ENCODE measurements at regions not wholly inside any gene's neighbourhood (a gene's known extent, or its start where the extent isn't known, plus 50 kb on each side); places are given as distances from the start of the nearest gene placed in this dataset.

DNA sequence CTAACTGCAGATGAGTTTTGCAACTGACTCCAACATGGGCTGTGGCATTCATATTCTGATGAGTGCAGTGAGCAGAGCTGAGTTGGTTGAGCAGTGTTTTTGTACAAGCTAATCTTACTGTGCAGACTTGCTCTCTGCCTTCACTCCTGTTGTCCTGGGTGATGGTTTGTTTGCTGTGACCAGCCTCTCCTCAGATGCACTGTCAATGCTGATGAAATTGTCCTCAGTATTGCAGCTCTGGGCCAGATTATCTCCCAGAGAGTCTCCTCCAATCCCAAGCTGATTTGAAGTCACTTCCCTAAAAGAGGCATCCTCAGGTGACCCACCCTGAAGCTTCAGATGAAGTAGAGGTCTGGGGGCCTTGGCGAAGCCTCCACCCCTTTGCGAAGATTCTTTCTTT lies 581.8 kb downstream of the ACTL7B start:
- Histone ChIP-seq H3K9me3 (ENCODE audit: insufficient read depth, low read length) (no peaks in the 10 kb centered on the region), H3K36me3 (replicated peaks; ENCODE audit: low read depth, low read length) (no peaks in the 10 kb centered on the region), H3K27me3 (ENCODE audit: low read depth, low read length) (peaks cover 8% of the 10 kb centered on the region; the same call in 1 of the 2 replicates), H3K9ac (ENCODE audit: low read length) (no peak overlapping the region), H3K4me3 (ENCODE audit: low read length) (no peak overlapping the region), H2AFZ (ENCODE audit: low read depth, low read length) (no peak overlapping the region), H3K79me2 (ENCODE audit: low read length) (no peaks in the 10 kb centered on the region), H4K20me1 (ENCODE audit: insufficient read depth, low read length) (no peaks in the 10 kb centered on the region), H3K27ac (ENCODE audit: low read length) (no peak overlapping the region), H3K4me2 (ENCODE audit: low read length) (no peak overlapping the region), H3K4me1 (ENCODE audit: low read length) (no peaks in the 10 kb centered on the region)
- TF ChIP-seq, protein P1, sequence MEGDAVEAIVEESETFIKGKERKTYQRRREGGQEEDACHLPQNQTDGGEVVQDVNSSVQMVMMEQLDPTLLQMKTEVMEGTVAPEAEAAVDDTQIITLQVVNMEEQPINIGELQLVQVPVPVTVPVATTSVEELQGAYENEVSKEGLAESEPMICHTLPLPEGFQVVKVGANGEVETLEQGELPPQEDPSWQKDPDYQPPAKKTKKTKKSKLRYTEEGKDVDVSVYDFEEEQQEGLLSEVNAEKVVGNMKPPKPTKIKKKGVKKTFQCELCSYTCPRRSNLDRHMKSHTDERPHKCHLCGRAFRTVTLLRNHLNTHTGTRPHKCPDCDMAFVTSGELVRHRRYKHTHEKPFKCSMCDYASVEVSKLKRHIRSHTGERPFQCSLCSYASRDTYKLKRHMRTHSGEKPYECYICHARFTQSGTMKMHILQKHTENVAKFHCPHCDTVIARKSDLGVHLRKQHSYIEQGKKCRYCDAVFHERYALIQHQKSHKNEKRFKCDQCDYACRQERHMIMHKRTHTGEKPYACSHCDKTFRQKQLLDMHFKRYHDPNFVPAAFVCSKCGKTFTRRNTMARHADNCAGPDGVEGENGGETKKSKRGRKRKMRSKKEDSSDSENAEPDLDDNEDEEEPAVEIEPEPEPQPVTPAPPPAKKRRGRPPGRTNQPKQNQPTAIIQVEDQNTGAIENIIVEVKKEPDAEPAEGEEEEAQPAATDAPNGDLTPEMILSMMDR (IDR thresholded peaks at IDR 0.05; ENCODE audit: low read depth, low read length) = no peak
- no peak for TF ChIP-seq EZH2phosphoT487 (IDR thresholded peaks at IDR 0.05; ENCODE audit: low read depth)

DNA sequence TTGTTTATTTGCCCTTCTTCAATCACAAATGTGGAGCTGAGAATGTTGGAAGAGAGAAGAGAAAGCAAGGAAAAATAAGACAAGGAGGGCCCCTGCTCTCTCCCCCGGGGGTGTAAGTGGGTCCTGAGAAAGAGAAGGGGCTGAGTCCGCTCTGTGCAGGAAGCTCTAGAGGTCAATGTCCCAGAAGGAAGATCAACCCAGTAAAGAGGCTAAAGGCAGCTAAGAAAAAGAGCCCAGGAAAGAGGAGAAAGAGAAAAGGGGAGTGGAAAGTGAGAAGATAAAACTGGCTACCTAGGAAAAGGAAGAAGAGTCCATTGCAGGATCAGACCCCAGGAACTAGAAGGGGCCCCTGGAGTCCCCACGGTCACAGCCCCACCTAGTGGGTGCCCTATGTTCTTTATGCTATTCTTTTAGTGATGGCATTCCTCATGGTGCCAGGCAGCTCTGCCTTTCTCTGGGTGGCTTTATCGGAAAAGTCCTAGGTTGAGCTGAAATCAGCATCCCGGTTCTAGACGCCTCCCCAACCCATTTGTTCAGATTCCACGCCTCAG lies 583.4 kb downstream of the ACTL7B start:
- peaks cover 8% of the 10 kb centered on the region; the same call in 1 of the 2 replicates for H3K27me3 ChIP-seq (ENCODE audit: low read depth, low read length)
- no peaks in the 10 kb centered on the region for H3K4me1 ChIP-seq (ENCODE audit: low read length)
- no peak overlapping the region for H3K9ac ChIP-seq (ENCODE audit: low read length)
- H3K4me3 ChIP-seq (ENCODE audit: low read length) = no peak overlapping the region
- no peaks in the 10 kb centered on the region for H3K79me2 ChIP-seq (ENCODE audit: low read length)
- no peaks in the 10 kb centered on the region for H3K36me3 ChIP-seq (replicated peaks; ENCODE audit: low read depth, low read length)
- TF ChIP-seq, protein P1 (IDR thresholded peaks at IDR 0.05; ENCODE audit: low read depth, low read length) = peak; percentile 55
- TF ChIP-seq EZH2phosphoT487 (IDR thresholded peaks at IDR 0.05; ENCODE audit: low read depth) = no peak
- no peaks in the 10 kb centered on the region for H3K9me3 ChIP-seq (ENCODE audit: insufficient read depth, low read length)
- H2AFZ ChIP-seq (ENCODE audit: low read depth, low read length) = no peak overlapping the region
- no peak overlapping the region for H3K27ac ChIP-seq (ENCODE audit: low read length)
- peak overlapping the region; percentile 24 for H3K4me2 ChIP-seq (ENCODE audit: low read length)
- no peaks in the 10 kb centered on the region for H4K20me1 ChIP-seq (ENCODE audit: insufficient read depth, low read length)

DNA sequence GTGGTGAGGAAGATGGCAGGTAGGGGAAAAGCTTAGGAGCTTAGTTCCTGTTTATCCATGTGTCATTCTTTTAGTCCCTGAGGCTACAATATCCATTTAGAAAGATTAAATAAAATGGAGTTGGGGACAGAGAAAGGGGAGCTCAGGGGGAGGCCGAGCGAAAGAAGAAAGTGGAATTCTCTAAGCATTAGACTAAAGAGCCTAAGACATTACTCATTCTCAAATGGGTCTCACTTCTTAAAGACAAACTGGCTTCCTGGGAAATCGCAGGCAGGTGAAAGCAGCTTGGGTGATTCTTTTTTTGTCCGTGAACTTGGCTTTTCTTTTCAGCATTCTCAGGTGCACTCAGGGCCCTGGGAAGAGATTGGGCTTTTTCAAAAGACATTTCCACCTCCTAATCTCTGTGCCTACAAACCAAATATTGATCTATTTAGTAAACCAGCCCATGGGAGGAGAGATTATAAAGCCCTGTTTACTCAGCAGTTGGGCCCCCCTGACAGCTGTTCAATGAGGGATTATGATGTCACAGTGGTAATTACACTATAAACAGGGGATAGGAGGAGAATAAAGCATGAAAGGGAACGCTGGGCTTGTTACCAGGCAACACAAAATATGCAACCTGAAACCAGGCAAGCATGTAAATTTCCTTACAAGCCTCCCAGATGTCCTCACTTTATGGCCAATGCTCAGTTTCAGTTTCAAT lies 584.0 kb downstream of the ACTL7B start:
- H3K9ac ChIP-seq (ENCODE audit: low read length) = no peak overlapping the region

DNA sequence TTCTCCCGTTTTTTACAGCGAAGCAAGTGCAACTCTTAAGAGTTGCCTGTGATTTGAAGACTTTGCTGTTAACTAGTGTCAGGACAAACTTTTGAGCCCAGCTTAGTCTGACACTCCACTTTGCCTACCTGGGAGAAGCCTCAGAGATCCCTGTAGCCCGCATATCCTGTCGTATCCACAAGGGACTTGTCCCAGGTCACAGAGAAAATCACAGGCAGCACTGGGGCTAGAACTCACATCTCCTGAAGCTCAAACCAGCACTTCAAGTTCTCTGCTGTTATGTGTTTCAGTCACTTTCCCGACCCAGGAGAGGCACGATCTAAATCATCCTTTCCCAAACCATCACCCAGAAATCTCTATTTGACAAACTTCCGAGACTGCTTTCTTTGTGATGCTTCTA lies 584.5 kb downstream of the ACTL7B start:
- Histone ChIP-seq H3K36me3 (replicated peaks; ENCODE audit: low read depth, low read length) (no peaks in the 10 kb centered on the region), H2AFZ (ENCODE audit: low read depth, low read length) (no peak overlapping the region), H4K20me1 (ENCODE audit: insufficient read depth, low read length) (no peaks in the 10 kb centered on the region), H3K9ac (ENCODE audit: low read length) (no peak overlapping the region), H3K4me2 (ENCODE audit: low read length) (no peak overlapping the region), H3K27ac (ENCODE audit: low read length) (no peak overlapping the region), H3K4me3 (ENCODE audit: low read length) (no peak overlapping the region), H3K27me3 (ENCODE audit: low read depth, low read length) (peaks cover 8% of the 10 kb centered on the region; the same call in 1 of the 2 replicates), H3K4me1 (ENCODE audit: low read length) (no peaks in the 10 kb centered on the region), H3K9me3 (ENCODE audit: insufficient read depth, low read length) (no peaks in the 10 kb centered on the region), H3K79me2 (ENCODE audit: low read length) (no peaks in the 10 kb centered on the region)
- TF ChIP-seq, protein P1 (IDR thresholded peaks at IDR 0.05; ENCODE audit: low read depth, low read length) = no peak

More for the DNA sequence above, 584.0 kb downstream of the ACTL7B start:
- no peaks in the 10 kb centered on the region for H3K9me3 ChIP-seq (ENCODE audit: insufficient read depth, low read length)
- TF ChIP-seq EZH2phosphoT487 (IDR thresholded peaks at IDR 0.05; ENCODE audit: low read depth) = no peak
- TF ChIP-seq, protein P1 (IDR thresholded peaks at IDR 0.05; ENCODE audit: low read depth, low read length) = no peak
- no peak overlapping the region for H3K4me3 ChIP-seq (ENCODE audit: low read length)
- H3K79me2 ChIP-seq (ENCODE audit: low read length) = no peaks in the 10 kb centered on the region
- H3K36me3 ChIP-seq (replicated peaks; ENCODE audit: low read depth, low read length) = no peaks in the 10 kb centered on the region
- no peaks in the 10 kb centered on the region for H3K4me1 ChIP-seq (ENCODE audit: low read length)
- peak overlapping the region; percentile 24 for H3K4me2 ChIP-seq (ENCODE audit: low read length)
- no peaks in the 10 kb centered on the region for H4K20me1 ChIP-seq (ENCODE audit: insufficient read depth, low read length)
- no peak overlapping the region for H2AFZ ChIP-seq (ENCODE audit: low read depth, low read length)
- H3K27me3 ChIP-seq (ENCODE audit: low read depth, low read length) = peaks cover 8% of the 10 kb centered on the region; the same call in 1 of the 2 replicates
- no peak overlapping the region for H3K27ac ChIP-seq (ENCODE audit: low read length)
